ENCODE measurements at regions not wholly inside any gene's neighbourhood (a gene's known extent, or its start where the extent isn't known, plus 50 kb on each side); places are given as distances from the start of the nearest gene placed in this dataset.
A peak's percentile ranks its signal among the peaks of the same experiment; 100 is the strongest.
"Not testable (repeated sequence)": the region's sequence is repeated elsewhere in the genome, so short reads cannot be mapped to it uniquely, and the experiment has no call there.

- no peaks in the 10 kb centered on the region for H3K27me3 Mint-ChIP-seq
- no peak overlapping the region for H3K27ac Mint-ChIP-seq
- no peak overlapping the region for H3K4me3 Mint-ChIP-seq
- H3K4me1 Mint-ChIP-seq = no peaks in the 10 kb centered on the region
- H3K36me3 Mint-ChIP-seq (ENCODE audit: low read depth) = no peaks in the 10 kb centered on the region
- intact Hi-C loops (cut with DNase I, micrococcal nuclease) = no loop called here
- peaks cover 24% of the 10 kb centered on the region for H3K9me3 Mint-ChIP-seq (ENCODE audit: low read depth)
- CTCF ChIA-PET = interaction anchor here (0.6 kb wide), 1 partner anchor 719 kb away, joined by 3 read pairs; no protein-coding TSS in a partner anchor
- ATAC-seq = no peak
- POLR2A ChIA-PET = no interaction called here
- DNase-seq = no peak
These were observed 1157.9 kb upstream of the LRRTM1 start for GRCh38 chr2:81462420-81462819.

- DNase-seq = no peak
- H3K9me3 Mint-ChIP-seq (ENCODE audit: low read depth) = peaks cover 12% of the 10 kb centered on the region
- ATAC-seq = no peak
- no peak overlapping the region for H3K4me3 Mint-ChIP-seq
- H3K36me3 Mint-ChIP-seq (ENCODE audit: low read depth) = no peaks in the 10 kb centered on the region
- H3K27me3 Mint-ChIP-seq = no peaks in the 10 kb centered on the region
- CTCF ChIA-PET = no interaction called here
- intact Hi-C loops (cut with DNase I, micrococcal nuclease) = no loop called here
- POLR2A ChIA-PET = no interaction called here
- no peaks in the 10 kb centered on the region for H3K4me1 Mint-ChIP-seq
- H3K27ac Mint-ChIP-seq = no peak overlapping the region
These were observed 1140.6 kb upstream of the LRRTM1 start for GRCh38 chr2:81445176-81445575.

GRCh38 chr2:81437456-81438000 lies 1133.0 kb upstream of the LRRTM1 start:
- Mint-ChIP-seq H3K27ac (no peak overlapping the region), H3K4me3 (no peak overlapping the region), H3K4me1 (no peaks in the 10 kb centered on the region), H3K9me3 (ENCODE audit: low read depth) (peaks cover 11% of the 10 kb centered on the region), H3K27me3 (no peaks in the 10 kb centered on the region), H3K36me3 (ENCODE audit: low read depth) (no peaks in the 10 kb centered on the region)
- CTCF ChIA-PET = interaction anchor here (0.6 to 0.7 kb wide), 2 partner anchors 20 to 26 kb away, joined by 3 to 4 read pairs; no protein-coding TSS in a partner anchor
- POLR2A ChIA-PET = no interaction called here
- intact Hi-C loops (cut with DNase I, micrococcal nuclease) = no loop called here
- ATAC-seq = no peak
- no peak for DNase-seq

GRCh38 chr2:81436256-81436655 lies 1131.7 kb upstream of the LRRTM1 start:
- POLR2A ChIA-PET = no interaction called here

GRCh38 chr2:81412681-81413080 lies 1108.1 kb upstream of the LRRTM1 start:
- no peaks in the 10 kb centered on the region for H3K27me3 Mint-ChIP-seq
- H3K9me3 Mint-ChIP-seq (ENCODE audit: low read depth) = peaks cover 5% of the 10 kb centered on the region
- intact Hi-C loops (cut with DNase I, micrococcal nuclease) = no loop called here
- no peaks in the 10 kb centered on the region for H3K4me1 Mint-ChIP-seq
- H3K36me3 Mint-ChIP-seq (ENCODE audit: low read depth) = no peaks in the 10 kb centered on the region
- DNase-seq (no peak), ATAC-seq (no peak)
- H3K27ac Mint-ChIP-seq = no peak overlapping the region
- POLR2A ChIA-PET = no interaction called here
- H3K4me3 Mint-ChIP-seq = no peak overlapping the region
- CTCF ChIA-PET = no interaction called here

More at GRCh38 chr2:81436256-81436655, 1131.7 kb upstream of the LRRTM1 start:
- H3K36me3 Mint-ChIP-seq (ENCODE audit: low read depth) = no peaks in the 10 kb centered on the region
- DNase-seq = no peak
- no peaks in the 10 kb centered on the region for H3K4me1 Mint-ChIP-seq
- ATAC-seq = no peak
- no peak overlapping the region for H3K4me3 Mint-ChIP-seq
- peaks cover 17% of the 10 kb centered on the region for H3K9me3 Mint-ChIP-seq (ENCODE audit: low read depth)
- no peak overlapping the region for H3K27ac Mint-ChIP-seq
- H3K27me3 Mint-ChIP-seq = no peaks in the 10 kb centered on the region
- CTCF ChIA-PET = no interaction called here
- intact Hi-C loops (cut with DNase I, micrococcal nuclease) = no loop called here

- H3K36me3 Mint-ChIP-seq (ENCODE audit: low read depth) = no peaks in the 10 kb centered on the region
- H3K27ac Mint-ChIP-seq = no peak overlapping the region
- ATAC-seq = no peak
- peaks cover 7% of the 10 kb centered on the region for H3K9me3 Mint-ChIP-seq (ENCODE audit: low read depth)
- H3K27me3 Mint-ChIP-seq = no peaks in the 10 kb centered on the region
- POLR2A ChIA-PET = no interaction called here
- CTCF ChIA-PET = no interaction called here
- intact Hi-C loops (cut with DNase I, micrococcal nuclease) = no loop called here
- no peak overlapping the region for H3K4me3 Mint-ChIP-seq
- DNase-seq = no peak
- no peaks in the 10 kb centered on the region for H3K4me1 Mint-ChIP-seq
These were observed 1099.0 kb upstream of the LRRTM1 start for GRCh38 chr2:81403508-81403907.

- CTCF ChIA-PET = no interaction called here
- DNase-seq (no peak), ATAC-seq (no peak)
- POLR2A ChIA-PET = no interaction called here
- Mint-ChIP-seq H3K9me3 (ENCODE audit: low read depth) (peaks cover 9% of the 10 kb centered on the region), H3K27me3 (no peaks in the 10 kb centered on the region), H3K4me3 (no peak overlapping the region), H3K36me3 (ENCODE audit: low read depth) (no peaks in the 10 kb centered on the region), H3K4me1 (no peaks in the 10 kb centered on the region), H3K27ac (no peak overlapping the region)
- intact Hi-C loops (cut with DNase I, micrococcal nuclease) = no loop called here
These were observed 1092.0 kb upstream of the LRRTM1 start for GRCh38 chr2:81396417-81397019.

- ChIA-PET POLR2A (no interaction called here), CTCF (no interaction called here)
- no peak for DNase-seq
- Mint-ChIP-seq H3K4me3 (no peak overlapping the region), H3K4me1 (no peaks in the 10 kb centered on the region), H3K9me3 (ENCODE audit: low read depth) (peaks cover 11% of the 10 kb centered on the region), H3K27ac (no peak overlapping the region), H3K27me3 (no peaks in the 10 kb centered on the region), H3K36me3 (ENCODE audit: low read depth) (no peaks in the 10 kb centered on the region)
- intact Hi-C loops (cut with DNase I, micrococcal nuclease) = no loop called here
- ATAC-seq = no peak
These were observed 1091.2 kb upstream of the LRRTM1 start for GRCh38 chr2:81395746-81396145.

- peaks cover 31% of the 10 kb centered on the region for H3K9me3 Mint-ChIP-seq (ENCODE audit: low read depth)
These were observed 1084.7 kb upstream of the LRRTM1 start for GRCh38 chr2:81389203-81389602.

GRCh38 chr2:81363800-81364199 lies 1059.2 kb upstream of the LRRTM1 start:
- no peak overlapping the region for H3K27ac Mint-ChIP-seq
- ChIA-PET CTCF (no interaction called here), POLR2A (no interaction called here)
- no peak for DNase-seq
- no peaks in the 10 kb centered on the region for H3K36me3 Mint-ChIP-seq (ENCODE audit: low read depth)
- no peak for ATAC-seq
- H3K4me1 Mint-ChIP-seq = no peaks in the 10 kb centered on the region
- H3K4me3 Mint-ChIP-seq = no peak overlapping the region
- H3K9me3 Mint-ChIP-seq (ENCODE audit: low read depth) = peaks cover 14% of the 10 kb centered on the region
- intact Hi-C loops (cut with DNase I, micrococcal nuclease) = no loop called here
- H3K27me3 Mint-ChIP-seq = no peaks in the 10 kb centered on the region

More at GRCh38 chr2:81389203-81389602, 1084.7 kb upstream of the LRRTM1 start:
- ChIA-PET CTCF (interaction anchor here (0.6 kb wide), 1 partner anchor 842 kb away, joined by 4 read pairs; no protein-coding TSS in a partner anchor), POLR2A (no interaction called here)
- no peaks in the 10 kb centered on the region for H3K4me1 Mint-ChIP-seq
- ATAC-seq = no peak
- no peak overlapping the region for H3K4me3 Mint-ChIP-seq
- peak; percentile 6 for DNase-seq
- intact Hi-C loops (cut with DNase I, micrococcal nuclease) = no loop called here
- H3K27ac Mint-ChIP-seq = no peak overlapping the region
- H3K36me3 Mint-ChIP-seq (ENCODE audit: low read depth) = no peaks in the 10 kb centered on the region
- no peaks in the 10 kb centered on the region for H3K27me3 Mint-ChIP-seq

GRCh38 chr2:81362468-81362867 lies 1057.9 kb upstream of the LRRTM1 start:
- H3K27me3 Mint-ChIP-seq; POLR2A ChIA-PET; DNase-seq; H3K4me1 Mint-ChIP-seq; H3K27ac Mint-ChIP-seq; H3K36me3 Mint-ChIP-seq (ENCODE audit: low read depth); ATAC-seq; H3K4me3 Mint-ChIP-seq; CTCF ChIA-PET; intact Hi-C loops (cut with DNase I, micrococcal nuclease): not testable (repeated sequence)
- peaks cover 14% of the 10 kb centered on the region for H3K9me3 Mint-ChIP-seq (ENCODE audit: low read depth)

- POLR2A ChIA-PET = no interaction called here
- Mint-ChIP-seq H3K9me3 (ENCODE audit: low read depth) (peaks cover 16% of the 10 kb centered on the region), H3K4me1 (no peaks in the 10 kb centered on the region), H3K4me3 (no peak overlapping the region), H3K36me3 (ENCODE audit: low read depth) (no peaks in the 10 kb centered on the region), H3K27me3 (no peaks in the 10 kb centered on the region), H3K27ac (no peak overlapping the region)
- ATAC-seq (no peak), DNase-seq (no peak)
- intact Hi-C loops (cut with DNase I, micrococcal nuclease) = no loop called here
- CTCF ChIA-PET = no interaction called here
These were observed 1050.9 kb upstream of the LRRTM1 start for GRCh38 chr2:81355436-81355835.

All from activated CD4-positive, alpha-beta T cell treated with anti-CD3 and anti-CD28 coated beads for 36 hours (primary cell).